Kidney epithelial cell (primary cell): ENCODE measurements at regions not wholly inside any gene's neighbourhood (a gene's known extent, or its start where the extent isn't known, plus 50 kb on each side); places are given as distances from the start of the nearest gene placed in this dataset.

Source experiments
- DNase-seq: peaks from one replicate; pipeline ENCODE4 v3.0.0-alpha.2; 2010; ENCODE audit warnings: low read depth
- H3K27me3 ChIP-seq: 2 replicates; pipeline ENCODE4 v1.6.0; 2011; ENCODE audit warnings: low read length; ENCODE audit not compliant: control insufficient read depth, insufficient read depth
- H3K36me3 ChIP-seq: 2 replicates; pipeline ENCODE4 v1.5.1; 2011; ENCODE audit warnings: low read length; ENCODE audit not compliant: control insufficient read depth, insufficient read depth
- H3K4me3 ChIP-seq: 2 replicates; pipeline ENCODE4 v1.5.1; 2011; ENCODE audit warnings: low read depth, mild to moderate bottlenecking, control low read depth, low read length
- TF ChIP-seq, protein P1 (sequence below): IDR thresholded peaks from 2 replicates; pipeline ENCODE4 v1.5.1; 2011; ENCODE audit warnings: mild to moderate bottlenecking, moderate library complexity, low read length, control low read depth, inconsistent platforms; ENCODE audit not compliant: insufficient read depth, poor library complexity, severe bottlenecking

- Histone ChIP-seq H3K4me3 (no peak overlapping the region), H3K27me3 (no peaks in the 10 kb centered on the region), H3K36me3 (no peaks in the 10 kb centered on the region)
- TF ChIP-seq, protein P1, sequence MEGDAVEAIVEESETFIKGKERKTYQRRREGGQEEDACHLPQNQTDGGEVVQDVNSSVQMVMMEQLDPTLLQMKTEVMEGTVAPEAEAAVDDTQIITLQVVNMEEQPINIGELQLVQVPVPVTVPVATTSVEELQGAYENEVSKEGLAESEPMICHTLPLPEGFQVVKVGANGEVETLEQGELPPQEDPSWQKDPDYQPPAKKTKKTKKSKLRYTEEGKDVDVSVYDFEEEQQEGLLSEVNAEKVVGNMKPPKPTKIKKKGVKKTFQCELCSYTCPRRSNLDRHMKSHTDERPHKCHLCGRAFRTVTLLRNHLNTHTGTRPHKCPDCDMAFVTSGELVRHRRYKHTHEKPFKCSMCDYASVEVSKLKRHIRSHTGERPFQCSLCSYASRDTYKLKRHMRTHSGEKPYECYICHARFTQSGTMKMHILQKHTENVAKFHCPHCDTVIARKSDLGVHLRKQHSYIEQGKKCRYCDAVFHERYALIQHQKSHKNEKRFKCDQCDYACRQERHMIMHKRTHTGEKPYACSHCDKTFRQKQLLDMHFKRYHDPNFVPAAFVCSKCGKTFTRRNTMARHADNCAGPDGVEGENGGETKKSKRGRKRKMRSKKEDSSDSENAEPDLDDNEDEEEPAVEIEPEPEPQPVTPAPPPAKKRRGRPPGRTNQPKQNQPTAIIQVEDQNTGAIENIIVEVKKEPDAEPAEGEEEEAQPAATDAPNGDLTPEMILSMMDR: no peak
- DNase-seq: no peak
These were observed 539.5 kb downstream of the RNF144A start for GRCh38 chr2:7456762-7457161.

GRCh38 chr2:7458066-7458465, 540.9 kb downstream of the RNF144A start:
- no peak for DNase-seq
- H3K4me3 ChIP-seq: no peak overlapping the region
- no peaks in the 10 kb centered on the region for H3K36me3 ChIP-seq
- TF ChIP-seq, protein P1: no peak
- no peaks in the 10 kb centered on the region for H3K27me3 ChIP-seq

DNA sequence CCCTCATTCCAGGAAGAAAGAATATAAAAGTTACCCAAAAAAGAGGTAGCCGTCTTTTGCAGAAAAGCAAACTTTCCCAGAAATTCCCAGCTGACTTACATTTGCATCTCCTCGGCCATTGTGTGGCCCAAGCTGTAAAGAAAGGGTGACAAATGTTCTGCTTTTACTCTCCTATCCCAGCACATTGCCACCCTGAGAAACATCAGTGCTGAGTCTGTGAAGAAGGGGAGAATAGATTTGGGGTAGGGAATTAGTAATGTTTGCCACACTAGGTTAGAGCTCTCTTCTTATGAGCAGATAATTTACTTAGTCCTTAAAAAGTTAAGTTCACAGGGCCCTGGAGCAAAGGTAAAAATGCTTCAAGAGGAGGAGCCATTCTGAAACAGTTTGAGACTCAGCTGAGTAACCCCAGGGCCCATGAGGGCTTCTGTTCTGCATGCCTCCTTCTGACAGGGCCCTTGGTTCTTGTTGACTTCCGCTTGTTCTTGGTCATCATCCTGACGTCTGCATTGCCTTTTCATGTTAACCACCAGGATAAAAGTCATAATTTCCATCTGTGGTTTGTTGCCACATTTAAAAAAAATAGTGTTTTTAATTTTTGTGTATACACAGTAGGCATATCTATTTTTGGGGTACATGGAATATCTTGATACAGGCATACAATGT, 550.7 kb downstream of the RNF144A start:
- Histone ChIP-seq H3K36me3 (no peaks in the 10 kb centered on the region), H3K27me3 (no peaks in the 10 kb centered on the region), H3K4me3 (no peak overlapping the region)
- DNase-seq: no peak
- TF ChIP-seq, protein P1: no peak

- no peak overlapping the region for H3K4me3 ChIP-seq
These were observed 551.2 kb downstream of the RNF144A start for GRCh38 chr2:7468448-7468828.

DNA sequence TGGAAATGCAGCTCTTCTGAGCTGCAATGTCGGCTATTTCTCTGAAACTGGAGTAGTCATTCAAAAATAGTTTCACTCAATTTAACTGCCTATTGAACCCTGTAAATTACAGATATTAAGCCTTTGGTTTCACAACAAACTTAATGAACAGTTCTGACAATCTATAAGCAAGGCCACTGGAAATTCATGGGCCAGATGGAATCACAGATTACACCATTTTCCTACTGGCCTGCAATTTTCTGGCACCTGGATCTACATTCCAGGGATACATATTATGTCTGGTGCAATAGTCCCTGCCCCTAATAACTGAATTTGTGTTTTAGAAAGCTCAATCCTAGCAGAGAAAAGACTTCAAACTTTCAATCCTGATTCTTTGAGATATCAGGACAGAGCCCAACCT, 551.7 kb downstream of the RNF144A start:
- TF ChIP-seq, protein P1: no peak
- DNase-seq: no peak
- Histone ChIP-seq H3K27me3 (no peaks in the 10 kb centered on the region), H3K36me3 (no peaks in the 10 kb centered on the region), H3K4me3 (no peak overlapping the region)

More at GRCh38 chr2:7468448-7468828, 551.2 kb downstream of the RNF144A start:
- no peaks in the 10 kb centered on the region for H3K36me3 ChIP-seq
- DNase-seq: no peak
- TF ChIP-seq, protein P1: no peak
- H3K27me3 ChIP-seq: no peaks in the 10 kb centered on the region

DNA sequence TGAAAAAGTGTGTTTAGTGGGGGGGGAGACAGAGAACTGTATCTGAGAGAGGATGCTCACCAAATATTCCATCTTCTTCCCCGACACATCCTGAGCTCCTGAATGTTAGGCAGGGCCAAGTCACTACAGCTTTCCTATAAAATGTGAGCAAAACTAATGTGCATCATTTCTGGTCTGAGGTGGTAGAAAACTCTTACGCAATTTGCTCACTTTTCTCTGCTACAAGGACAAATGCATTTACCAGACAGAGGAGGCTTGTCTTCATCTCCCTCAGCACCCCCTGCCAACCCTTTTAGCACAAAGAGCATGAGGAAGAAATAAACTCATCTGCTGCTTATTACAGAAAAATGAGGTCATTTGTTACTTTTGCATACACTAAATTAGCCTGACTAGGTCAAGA, 554.0 kb downstream of the RNF144A start:
- Histone ChIP-seq H3K27me3 (no peaks in the 10 kb centered on the region), H3K4me3 (no peak overlapping the region), H3K36me3 (no peaks in the 10 kb centered on the region)
- TF ChIP-seq, protein P1: no peak
- no peak for DNase-seq
